ENCODE measurements at regions not wholly inside any gene's neighbourhood (a gene's known extent, or its start where the extent isn't known, plus 50 kb on each side); places are given as distances from the start of the nearest gene placed in this dataset.
A peak's percentile ranks its signal among the peaks of the same experiment; 100 is the strongest.

DNA sequence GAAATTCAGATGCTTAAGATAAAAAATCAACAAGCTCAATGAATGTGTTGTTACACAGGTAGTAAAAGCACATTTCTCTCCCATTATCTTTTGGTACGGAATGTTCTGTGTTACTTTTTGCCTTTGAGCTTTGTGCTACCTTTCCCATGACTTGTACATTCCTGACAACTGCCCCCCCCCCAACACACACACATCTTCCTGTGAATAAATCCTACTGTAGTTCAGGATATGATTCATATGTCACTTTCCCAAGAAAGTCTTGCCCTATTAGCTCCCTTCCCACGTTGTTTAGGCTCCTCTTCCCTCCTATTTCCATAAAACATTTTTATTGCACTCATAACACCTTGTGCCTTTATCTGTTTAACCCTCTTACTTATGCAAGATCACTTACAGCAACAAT, 442.6 kb upstream of the LRATD1 start (continued):
- TF ChIP-seq, protein P1, sequence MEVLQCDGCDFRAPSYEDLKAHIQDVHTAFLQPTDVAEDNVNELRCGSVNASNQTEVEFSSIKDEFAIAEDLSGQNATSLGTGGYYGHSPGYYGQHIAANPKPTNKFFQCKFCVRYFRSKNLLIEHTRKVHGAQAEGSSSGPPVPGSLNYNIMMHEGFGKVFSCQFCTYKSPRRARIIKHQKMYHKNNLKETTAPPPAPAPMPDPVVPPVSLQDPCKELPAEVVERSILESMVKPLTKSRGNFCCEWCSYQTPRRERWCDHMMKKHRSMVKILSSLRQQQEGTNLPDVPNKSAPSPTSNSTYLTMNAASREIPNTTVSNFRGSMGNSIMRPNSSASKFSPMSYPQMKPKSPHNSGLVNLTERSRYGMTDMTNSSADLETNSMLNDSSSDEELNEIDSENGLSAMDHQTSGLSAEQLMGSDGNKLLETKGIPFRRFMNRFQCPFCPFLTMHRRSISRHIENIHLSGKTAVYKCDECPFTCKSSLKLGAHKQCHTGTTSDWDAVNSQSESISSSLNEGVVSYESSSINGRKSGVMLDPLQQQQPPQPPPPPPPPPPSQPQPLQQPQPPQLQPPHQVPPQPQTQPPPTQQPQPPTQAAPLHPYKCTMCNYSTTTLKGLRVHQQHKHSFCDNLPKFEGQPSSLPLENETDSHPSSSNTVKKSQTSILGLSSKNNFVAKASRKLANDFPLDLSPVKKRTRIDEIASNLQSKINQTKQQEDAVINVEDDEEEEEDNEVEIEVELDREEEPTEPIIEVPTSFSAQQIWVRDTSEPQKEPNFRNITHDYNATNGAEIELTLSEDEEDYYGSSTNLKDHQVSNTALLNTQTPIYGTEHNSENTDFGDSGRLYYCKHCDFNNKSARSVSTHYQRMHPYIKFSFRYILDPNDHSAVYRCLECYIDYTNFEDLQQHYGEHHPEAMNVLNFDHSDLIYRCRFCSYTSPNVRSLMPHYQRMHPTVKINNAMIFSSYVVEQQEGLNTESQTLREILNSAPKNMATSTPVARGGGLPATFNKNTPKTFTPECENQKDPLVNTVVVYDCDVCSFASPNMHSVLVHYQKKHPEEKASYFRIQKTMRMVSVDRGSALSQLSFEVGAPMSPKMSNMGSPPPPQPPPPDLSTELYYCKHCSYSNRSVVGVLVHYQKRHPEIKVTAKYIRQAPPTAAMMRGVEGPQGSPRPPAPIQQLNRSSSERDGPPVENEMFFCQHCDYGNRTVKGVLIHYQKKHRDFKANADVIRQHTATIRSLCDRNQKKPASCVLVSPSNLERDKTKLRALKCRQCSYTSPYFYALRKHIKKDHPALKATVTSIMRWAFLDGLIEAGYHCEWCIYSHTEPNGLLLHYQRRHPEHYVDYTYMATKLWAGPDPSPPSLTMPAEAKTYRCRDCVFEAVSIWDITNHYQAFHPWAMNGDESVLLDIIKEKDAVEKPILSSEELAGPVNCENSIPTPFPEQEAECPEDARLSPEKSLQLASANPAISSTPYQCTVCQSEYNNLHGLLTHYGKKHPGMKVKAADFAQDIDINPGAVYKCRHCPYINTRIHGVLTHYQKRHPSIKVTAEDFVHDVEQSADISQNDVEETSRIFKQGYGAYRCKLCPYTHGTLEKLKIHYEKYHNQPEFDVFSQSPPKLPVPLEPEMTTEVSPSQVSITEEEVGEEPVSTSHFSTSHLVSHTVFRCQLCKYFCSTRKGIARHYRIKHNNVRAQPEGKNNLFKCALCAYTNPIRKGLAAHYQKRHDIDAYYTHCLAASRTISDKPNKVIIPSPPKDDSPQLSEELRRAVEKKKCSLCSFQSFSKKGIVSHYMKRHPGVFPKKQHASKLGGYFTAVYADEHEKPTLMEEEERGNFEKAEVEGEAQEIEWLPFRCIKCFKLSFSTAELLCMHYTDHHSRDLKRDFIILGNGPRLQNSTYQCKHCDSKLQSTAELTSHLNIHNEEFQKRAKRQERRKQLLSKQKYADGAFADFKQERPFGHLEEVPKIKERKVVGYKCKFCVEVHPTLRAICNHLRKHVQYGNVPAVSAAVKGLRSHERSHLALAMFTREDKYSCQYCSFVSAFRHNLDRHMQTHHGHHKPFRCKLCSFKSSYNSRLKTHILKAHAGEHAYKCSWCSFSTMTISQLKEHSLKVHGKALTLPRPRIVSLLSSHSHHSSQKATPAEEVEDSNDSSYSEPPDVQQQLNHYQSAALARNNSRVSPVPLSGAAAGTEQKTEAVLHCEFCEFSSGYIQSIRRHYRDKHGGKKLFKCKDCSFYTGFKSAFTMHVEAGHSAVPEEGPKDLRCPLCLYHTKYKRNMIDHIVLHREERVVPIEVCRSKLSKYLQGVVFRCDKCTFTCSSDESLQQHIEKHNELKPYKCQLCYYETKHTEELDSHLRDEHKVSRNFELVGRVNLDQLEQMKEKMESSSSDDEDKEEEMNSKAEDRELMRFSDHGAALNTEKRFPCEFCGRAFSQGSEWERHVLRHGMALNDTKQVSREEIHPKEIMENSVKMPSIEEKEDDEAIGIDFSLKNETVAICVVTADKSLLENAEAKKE (CRISPR knock-in tag; IDR thresholded peaks at IDR 0.05) = no peak
- TF ChIP-seq JUNB (IDR thresholded peaks at IDR 0.05; ENCODE audit: unreplicated experiment) (no peak), CTCF (conservative IDR thresholded peaks at IDR 0.05; ENCODE audit: low read depth in 2 of 2) (no peak), CREB1 (CRISPR knock-in tag; IDR thresholded peaks at IDR 0.05; ENCODE audit: low read depth) (no peak), EZH2 (IDR thresholded peaks at IDR 0.05; ENCODE audit: low read depth, unreplicated experiment) (no peak), ZNF114 (CRISPR knock-in tag; IDR thresholded peaks at IDR 0.05) (no peak)
- TF ChIP-seq, protein P2, sequence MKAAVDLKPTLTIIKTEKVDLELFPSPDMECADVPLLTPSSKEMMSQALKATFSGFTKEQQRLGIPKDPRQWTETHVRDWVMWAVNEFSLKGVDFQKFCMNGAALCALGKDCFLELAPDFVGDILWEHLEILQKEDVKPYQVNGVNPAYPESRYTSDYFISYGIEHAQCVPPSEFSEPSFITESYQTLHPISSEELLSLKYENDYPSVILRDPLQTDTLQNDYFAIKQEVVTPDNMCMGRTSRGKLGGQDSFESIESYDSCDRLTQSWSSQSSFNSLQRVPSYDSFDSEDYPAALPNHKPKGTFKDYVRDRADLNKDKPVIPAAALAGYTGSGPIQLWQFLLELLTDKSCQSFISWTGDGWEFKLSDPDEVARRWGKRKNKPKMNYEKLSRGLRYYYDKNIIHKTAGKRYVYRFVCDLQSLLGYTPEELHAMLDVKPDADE (IDR thresholded peaks at IDR 0.05) = no peak

DNA sequence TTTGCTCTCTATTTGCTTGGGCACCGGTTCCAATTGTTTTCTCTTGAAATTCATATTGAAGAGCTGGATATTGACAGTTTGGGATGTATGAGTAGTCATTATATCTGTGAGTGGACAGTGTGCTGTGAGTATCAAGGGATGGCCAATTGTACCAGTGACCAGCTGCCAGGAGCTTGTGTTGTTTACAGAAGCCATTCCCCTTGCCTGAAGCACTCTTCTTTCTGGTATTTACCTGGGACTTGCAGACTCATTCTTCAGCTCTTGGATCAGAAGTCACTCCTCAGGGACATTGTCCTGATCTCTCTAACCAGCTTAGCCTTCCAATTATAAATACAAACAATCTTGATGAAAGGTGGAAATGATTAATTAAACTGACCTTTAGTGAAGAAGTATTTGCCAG, 438.3 kb upstream of the LRATD1 start:
- Histone ChIP-seq H3F3A (replicated peaks; ENCODE audit: low read depth) (no peaks in the 10 kb centered on the region), H2AFZ (peak overlapping the region; percentile 56; the same call in 1 of the 2 replicates), H3K4me1 (ENCODE audit: insufficient read depth) (peaks cover 33% of the 10 kb centered on the region), H4K20me1 (replicated peaks; ENCODE audit: insufficient read depth) (no peaks in the 10 kb centered on the region), H3K27ac (ENCODE audit: low read depth) (no peak overlapping the region), H3K79me2 (replicated peaks; ENCODE audit: insufficient read depth) (no peaks in the 10 kb centered on the region), H3K4me2 (no peak overlapping the region), H3K4me3 (no peak overlapping the region), H3K9me2 (ENCODE audit: insufficient read depth) (no peaks in the 10 kb centered on the region), H3K27me3 (ENCODE audit: insufficient read depth) (no peaks in the 10 kb centered on the region), H3K36me3 (ENCODE audit: insufficient read depth) (no peaks in the 10 kb centered on the region)
- peaks cover 4% of the 10 kb centered on the region for H3K27me3 Mint-ChIP-seq (ENCODE audit: insufficient read depth, low read depth, poor library complexity)
- H3K9me3 Mint-ChIP-seq = no peaks in the 10 kb centered on the region
- DNase-seq (ENCODE audit: low spot score) = no peak
- no peak overlapping the region for H3K27ac Mint-ChIP-seq
- H3K36me3 Mint-ChIP-seq (ENCODE audit: low read depth) = no peaks in the 10 kb centered on the region
- ATAC-seq = no peak
- peaks cover 37% of the 10 kb centered on the region for H3K4me1 Mint-ChIP-seq
- no peak overlapping the region for H3K4me3 Mint-ChIP-seq
- TF ChIP-seq, protein P3, sequence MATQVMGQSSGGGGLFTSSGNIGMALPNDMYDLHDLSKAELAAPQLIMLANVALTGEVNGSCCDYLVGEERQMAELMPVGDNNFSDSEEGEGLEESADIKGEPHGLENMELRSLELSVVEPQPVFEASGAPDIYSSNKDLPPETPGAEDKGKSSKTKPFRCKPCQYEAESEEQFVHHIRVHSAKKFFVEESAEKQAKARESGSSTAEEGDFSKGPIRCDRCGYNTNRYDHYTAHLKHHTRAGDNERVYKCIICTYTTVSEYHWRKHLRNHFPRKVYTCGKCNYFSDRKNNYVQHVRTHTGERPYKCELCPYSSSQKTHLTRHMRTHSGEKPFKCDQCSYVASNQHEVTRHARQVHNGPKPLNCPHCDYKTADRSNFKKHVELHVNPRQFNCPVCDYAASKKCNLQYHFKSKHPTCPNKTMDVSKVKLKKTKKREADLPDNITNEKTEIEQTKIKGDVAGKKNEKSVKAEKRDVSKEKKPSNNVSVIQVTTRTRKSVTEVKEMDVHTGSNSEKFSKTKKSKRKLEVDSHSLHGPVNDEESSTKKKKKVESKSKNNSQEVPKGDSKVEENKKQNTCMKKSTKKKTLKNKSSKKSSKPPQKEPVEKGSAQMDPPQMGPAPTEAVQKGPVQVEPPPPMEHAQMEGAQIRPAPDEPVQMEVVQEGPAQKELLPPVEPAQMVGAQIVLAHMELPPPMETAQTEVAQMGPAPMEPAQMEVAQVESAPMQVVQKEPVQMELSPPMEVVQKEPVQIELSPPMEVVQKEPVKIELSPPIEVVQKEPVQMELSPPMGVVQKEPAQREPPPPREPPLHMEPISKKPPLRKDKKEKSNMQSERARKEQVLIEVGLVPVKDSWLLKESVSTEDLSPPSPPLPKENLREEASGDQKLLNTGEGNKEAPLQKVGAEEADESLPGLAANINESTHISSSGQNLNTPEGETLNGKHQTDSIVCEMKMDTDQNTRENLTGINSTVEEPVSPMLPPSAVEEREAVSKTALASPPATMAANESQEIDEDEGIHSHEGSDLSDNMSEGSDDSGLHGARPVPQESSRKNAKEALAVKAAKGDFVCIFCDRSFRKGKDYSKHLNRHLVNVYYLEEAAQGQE (IDR thresholded peaks at IDR 0.05; ENCODE audit: unreplicated experiment) = no peak
- no peak for TF ChIP-seq ZNF114 (CRISPR knock-in tag; IDR thresholded peaks at IDR 0.05)
